Peyer's patch (tissue), 4 donors: ENCODE measurements at regions not wholly inside any gene's neighbourhood (a gene's known extent, or its start where the extent isn't known, plus 50 kb on each side); places are given as distances from the start of the nearest gene placed in this dataset.

Experiments
- CTCF ChIP-seq, 6 experiments: fragments of 450-650 bp in 4 of 6; fragments of 200-600 bp in 2 of 6; sonication (generic) in 1 of 6; IDR thresholded peaks; one replicate each; pipeline ENCODE4 v1.5.1; 2017 to 2019; ENCODE audit warnings: antibody characterized with exemption in 6 of 6, mild to moderate bottlenecking in 3 of 6, moderate library complexity in 1 of 6
- POLR2A ChIP-seq, 2 donors: fragments of 450-650 bp; IDR thresholded peaks; one replicate each; pipeline ENCODE4 v1.5.1; 2017; ENCODE audit warnings: antibody characterized with exemption in 2 of 2, mild to moderate bottlenecking in 2 of 2, moderate library complexity in 2 of 2

- TF ChIP-seq POLR2A (IDR thresholded peaks at IDR 0.05) (no peak), CTCF (IDR thresholded peaks at IDR 0.05) (no peak)
These were observed 124.8 kb downstream of the C12orf75 start for GRCh38 chr12:105455261-105455660.
